Central memory CD8-positive, alpha-beta T cell (primary cell): ENCODE measurements at regions not wholly inside any gene's neighbourhood (a gene's known extent, or its start where the extent isn't known, plus 50 kb on each side); places are given as distances from the start of the nearest gene placed in this dataset.

Source experiments
- ATAC-seq: fragments of 150-1000 bp; cut with Tn5 transposase; replicated peaks from 2 replicates; pipeline ENCODE4 v1.10.0; 2022; ENCODE audit warnings: mild to moderate bottlenecking, moderate FRiP score, moderate number of reproducible peaks; ENCODE audit not compliant: poor library complexity, severe bottlenecking; ENCODE audit errors: extremely low read depth
- DNase-seq, 2 donors: peaks; one replicate each; pipeline ENCODE4 v3.0.0; 2021; ENCODE audit warnings: low spot score in 2 of 2
- H3K27ac Mint-ChIP-seq: one replicate; pipeline ENCODE4 v1.8.0; 2022; ENCODE audit warnings: low read depth, mild to moderate bottlenecking, moderate library complexity, mixed read lengths
- H3K27me3 Mint-ChIP-seq: one replicate; pipeline ENCODE4 v1.8.0; 2022; ENCODE audit warnings: mixed read lengths
- H3K36me3 Mint-ChIP-seq: one replicate; pipeline ENCODE4 v1.8.0; 2022; ENCODE audit warnings: mild to moderate bottlenecking, moderate library complexity, mixed read lengths; ENCODE audit not compliant: insufficient read depth
- H3K4me1 Mint-ChIP-seq: one replicate; pipeline ENCODE4 v1.8.0; 2022; ENCODE audit warnings: mixed read lengths
- H3K4me3 Mint-ChIP-seq: one replicate; pipeline ENCODE4 v1.8.0; 2022; ENCODE audit warnings: mild to moderate bottlenecking, moderate library complexity, mixed read lengths
- H3K9me3 Mint-ChIP-seq: one replicate; pipeline ENCODE4 v1.8.0; 2022; ENCODE audit warnings: mixed read lengths

- Mint-ChIP-seq H3K4me3 (no peak overlapping the region), H3K36me3 (no peaks in the 10 kb centered on the region), H3K27ac (no peak overlapping the region), H3K9me3 (peaks cover 6% of the 10 kb centered on the region), H3K4me1 (no peaks in the 10 kb centered on the region), H3K27me3 (no peaks in the 10 kb centered on the region)
- ATAC-seq (no peak), DNase-seq (no peak)
Measured at GRCh38 chr2:21656330-21657075, 532.7 kb downstream of the TDRD15 start.

GRCh38 chr2:21657445-21657844 lies 533.7 kb downstream of the TDRD15 start:
- H3K4me3 Mint-ChIP-seq = no peak overlapping the region
- no peaks in the 10 kb centered on the region for H3K4me1 Mint-ChIP-seq
- H3K9me3 Mint-ChIP-seq = peaks cover 6% of the 10 kb centered on the region
- DNase-seq (no peak), ATAC-seq (no peak)
- H3K36me3 Mint-ChIP-seq = no peaks in the 10 kb centered on the region
- no peak overlapping the region for H3K27ac Mint-ChIP-seq
- no peaks in the 10 kb centered on the region for H3K27me3 Mint-ChIP-seq

- Mint-ChIP-seq H3K9me3 (peaks cover 6% of the 10 kb centered on the region), H3K27ac (no peak overlapping the region), H3K4me1 (no peaks in the 10 kb centered on the region), H3K27me3 (no peaks in the 10 kb centered on the region), H3K4me3 (no peak overlapping the region), H3K36me3 (no peaks in the 10 kb centered on the region)
- no peak for ATAC-seq
- no peak for DNase-seq
Measured at GRCh38 chr2:21658269-21658668, 534.5 kb downstream of the TDRD15 start.

GRCh38 chr2:21658907-21659477 lies 535.2 kb downstream of the TDRD15 start:
- ATAC-seq (no peak), DNase-seq (no peak)
- H3K9me3 Mint-ChIP-seq = peaks cover 6% of the 10 kb centered on the region
- H3K27me3 Mint-ChIP-seq = no peaks in the 10 kb centered on the region
- no peak overlapping the region for H3K4me3 Mint-ChIP-seq
- H3K27ac Mint-ChIP-seq = no peak overlapping the region
- no peaks in the 10 kb centered on the region for H3K36me3 Mint-ChIP-seq
- H3K4me1 Mint-ChIP-seq = no peaks in the 10 kb centered on the region

- peaks cover 26% of the 10 kb centered on the region for H3K9me3 Mint-ChIP-seq
- no peak overlapping the region for H3K4me3 Mint-ChIP-seq
- DNase-seq (no peak), ATAC-seq (no peak)
- H3K27me3 Mint-ChIP-seq = no peaks in the 10 kb centered on the region
- no peak overlapping the region for H3K27ac Mint-ChIP-seq
- no peaks in the 10 kb centered on the region for H3K36me3 Mint-ChIP-seq
- no peaks in the 10 kb centered on the region for H3K4me1 Mint-ChIP-seq
Measured at GRCh38 chr2:21664083-21664482, 540.3 kb downstream of the TDRD15 start.

- no peak overlapping the region for H3K27ac Mint-ChIP-seq
- H3K36me3 Mint-ChIP-seq = no peaks in the 10 kb centered on the region
- no peak overlapping the region for H3K4me3 Mint-ChIP-seq
- no peaks in the 10 kb centered on the region for H3K27me3 Mint-ChIP-seq
- DNase-seq (no peak), ATAC-seq (no peak)
- no peaks in the 10 kb centered on the region for H3K4me1 Mint-ChIP-seq
- peaks cover 28% of the 10 kb centered on the region for H3K9me3 Mint-ChIP-seq
Measured at GRCh38 chr2:21667638-21668037, 543.9 kb downstream of the TDRD15 start.

- no peak for ATAC-seq
- no peak overlapping the region for H3K4me3 Mint-ChIP-seq
- no peak overlapping the region for H3K27ac Mint-ChIP-seq
- H3K36me3 Mint-ChIP-seq = no peaks in the 10 kb centered on the region
- no peaks in the 10 kb centered on the region for H3K27me3 Mint-ChIP-seq
- no peak for DNase-seq
- peaks cover 28% of the 10 kb centered on the region for H3K9me3 Mint-ChIP-seq
- no peaks in the 10 kb centered on the region for H3K4me1 Mint-ChIP-seq
Measured at GRCh38 chr2:21668078-21668710, 544.4 kb downstream of the TDRD15 start.

GRCh38 chr2:21676041-21676440 lies 552.3 kb downstream of the TDRD15 start:
- H3K27ac Mint-ChIP-seq = no peak overlapping the region
- no peaks in the 10 kb centered on the region for H3K36me3 Mint-ChIP-seq
- no peaks in the 10 kb centered on the region for H3K27me3 Mint-ChIP-seq
- H3K9me3 Mint-ChIP-seq = peaks cover 31% of the 10 kb centered on the region
- H3K4me1 Mint-ChIP-seq = no peaks in the 10 kb centered on the region
- DNase-seq = no peak
- no peak overlapping the region for H3K4me3 Mint-ChIP-seq
- ATAC-seq = no peak

- Mint-ChIP-seq H3K4me1 (no peaks in the 10 kb centered on the region), H3K4me3 (no peak overlapping the region), H3K27me3 (no peaks in the 10 kb centered on the region)
Measured at GRCh38 chr2:21676676-21677075, 552.9 kb downstream of the TDRD15 start.

GRCh38 chr2:21683838-21684237 lies 560.1 kb downstream of the TDRD15 start:
- Mint-ChIP-seq H3K9me3 (peaks cover 16% of the 10 kb centered on the region), H3K27me3 (no peaks in the 10 kb centered on the region), H3K27ac (no peak overlapping the region), H3K4me1 (no peaks in the 10 kb centered on the region), H3K4me3 (no peak overlapping the region), H3K36me3 (no peaks in the 10 kb centered on the region)
- ATAC-seq (no peak), DNase-seq (no peak)

More at GRCh38 chr2:21676676-21677075, 552.9 kb downstream of the TDRD15 start:
- Mint-ChIP-seq H3K27ac (no peak overlapping the region), H3K36me3 (no peaks in the 10 kb centered on the region), H3K9me3 (peaks cover 28% of the 10 kb centered on the region)
- ATAC-seq = no peak
- no peak for DNase-seq

GRCh38 chr2:21687589-21687988 lies 563.8 kb downstream of the TDRD15 start:
- Mint-ChIP-seq H3K36me3 (no peaks in the 10 kb centered on the region), H3K27me3 (no peaks in the 10 kb centered on the region), H3K4me1 (no peaks in the 10 kb centered on the region), H3K27ac (no peak overlapping the region), H3K4me3 (no peak overlapping the region), H3K9me3 (peaks cover 4% of the 10 kb centered on the region)
- DNase-seq (no peak), ATAC-seq (no peak)

- Mint-ChIP-seq H3K27ac (no peak overlapping the region), H3K4me1 (no peaks in the 10 kb centered on the region), H3K4me3 (no peak overlapping the region), H3K27me3 (no peaks in the 10 kb centered on the region), H3K36me3 (no peaks in the 10 kb centered on the region), H3K9me3 (peaks cover 5% of the 10 kb centered on the region)
- no peak for ATAC-seq
- DNase-seq = no peak
Measured at GRCh38 chr2:21690005-21690404, 566.2 kb downstream of the TDRD15 start.

- ATAC-seq = no peak
- Mint-ChIP-seq H3K4me1 (no peaks in the 10 kb centered on the region), H3K36me3 (no peaks in the 10 kb centered on the region)
Measured at GRCh38 chr2:21693081-21693480, 569.3 kb downstream of the TDRD15 start.

More at GRCh38 chr2:21693081-21693480, 569.3 kb downstream of the TDRD15 start:
- no peak overlapping the region for H3K27ac Mint-ChIP-seq
- peaks cover 5% of the 10 kb centered on the region for H3K9me3 Mint-ChIP-seq
- no peaks in the 10 kb centered on the region for H3K27me3 Mint-ChIP-seq
- DNase-seq = no peak
- H3K4me3 Mint-ChIP-seq = no peak overlapping the region
